HG03460 (cell line): ENCODE measurements at regions not wholly inside any gene's neighbourhood (a gene's known extent, or its start where the extent isn't known, plus 50 kb on each side); places are given as distances from the start of the nearest gene placed in this dataset.
"Not testable (repeated sequence)": the region's sequence is repeated elsewhere in the genome, so short reads cannot be mapped to it uniquely, and the experiment has no call there.

Experiments
- ATAC-seq: cut with Tn5 transposase; IDR thresholded peaks from one replicate; pipeline ENCODE4 v1.9.1; 2021; ENCODE audit not compliant: unreplicated experiment

GRCh38 chr3:44111482-44111881, 130.2 kb upstream of the TOPAZ1 start:
- no peak for ATAC-seq

- no peak for ATAC-seq
These were observed 127.5 kb upstream of the TOPAZ1 start for GRCh38 chr3:44114142-44114541.

GRCh38 chr3:44117239-44117638, 124.4 kb upstream of the TOPAZ1 start:
- no peak for ATAC-seq

DNA sequence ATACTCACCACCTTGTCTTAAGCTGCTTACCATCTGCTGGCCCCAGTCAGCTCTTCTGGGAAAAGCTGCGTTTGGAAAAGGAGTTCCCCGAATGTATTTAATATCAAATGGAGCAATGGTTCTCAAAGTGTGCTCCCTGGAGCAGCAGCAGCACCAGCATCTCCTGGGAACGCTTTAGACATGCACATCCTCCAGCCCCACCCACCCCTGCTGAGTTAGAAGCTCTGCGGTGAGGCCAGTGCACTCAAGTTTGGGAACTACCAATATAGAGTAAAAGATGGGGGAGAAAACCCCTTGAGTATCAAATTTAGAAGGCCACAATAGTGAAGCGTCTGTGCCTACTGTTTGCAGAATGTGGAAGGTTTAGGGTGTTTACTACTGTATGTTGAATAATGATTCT, 124.0 kb upstream of the TOPAZ1 start:
- no peak for ATAC-seq

GRCh38 chr3:44120721-44121582, 120.7 kb upstream of the TOPAZ1 start:
- ATAC-seq: no peak

DNA sequence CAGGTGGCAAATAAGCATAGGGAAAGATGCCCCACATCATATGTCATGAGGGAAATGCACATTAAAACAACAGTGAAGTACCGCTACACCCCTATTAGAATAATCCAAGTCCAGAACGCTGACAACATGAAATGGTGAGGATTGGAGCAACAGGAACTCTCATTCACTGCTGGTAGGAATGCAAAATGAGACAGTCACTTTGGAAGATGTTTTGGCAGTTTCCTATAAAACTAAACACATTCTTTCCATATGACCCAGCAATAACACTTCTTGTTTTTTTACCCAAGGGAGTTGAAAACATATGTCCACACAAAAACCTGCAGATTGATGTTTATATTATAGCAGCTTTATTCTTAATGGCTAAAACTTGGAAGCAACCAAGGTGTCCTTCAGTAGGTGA, 116.4 kb upstream of the TOPAZ1 start:
- ATAC-seq: no peak

- no peak for ATAC-seq
These were observed 115.8 kb upstream of the TOPAZ1 start for GRCh38 chr3:44125882-44126281.

GRCh38 chr3:44128057-44128775, 113.5 kb upstream of the TOPAZ1 start:
- no peak for ATAC-seq

DNA sequence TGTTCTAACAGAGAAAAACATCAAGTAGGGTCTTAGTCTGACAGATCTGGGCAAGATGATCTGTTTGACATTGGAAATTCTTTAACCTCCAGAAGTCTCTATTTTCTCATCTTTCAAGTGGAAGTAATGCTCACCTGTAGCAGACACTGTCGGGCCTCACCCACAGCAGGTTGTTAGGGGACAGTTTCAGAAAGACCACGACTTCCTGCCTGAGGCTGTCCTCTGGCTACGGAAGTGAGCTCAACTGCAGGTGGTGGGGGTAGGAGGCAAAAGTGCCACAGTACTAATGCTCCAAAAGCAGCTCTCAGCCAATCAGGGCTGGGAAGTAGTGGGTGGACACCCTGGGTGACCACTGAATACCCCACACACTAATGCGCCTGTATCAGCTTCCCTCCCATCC, 111.4 kb upstream of the TOPAZ1 start:
- ATAC-seq: no peak

DNA sequence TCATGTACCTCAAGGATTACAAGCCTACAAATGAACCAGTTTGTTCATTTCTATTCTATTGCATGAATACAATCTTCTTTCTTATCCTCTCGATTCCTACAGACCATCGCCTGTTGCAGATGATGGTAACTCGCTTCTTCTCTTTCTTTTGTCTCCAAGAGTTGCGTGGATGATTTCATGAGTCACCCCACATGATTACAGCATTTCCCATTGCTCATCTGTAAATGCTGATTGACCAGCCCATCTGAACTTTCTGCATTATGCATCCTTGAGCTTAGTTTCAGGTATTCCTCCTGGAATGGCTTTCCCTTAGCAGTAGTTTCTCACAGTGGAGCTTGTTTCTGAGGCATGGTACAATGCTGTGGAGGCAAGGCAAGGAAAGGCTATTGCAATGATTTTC, 109.6 kb upstream of the TOPAZ1 start:
- ATAC-seq: no peak

- no peak for ATAC-seq
These were observed 109.1 kb upstream of the TOPAZ1 start for GRCh38 chr3:44132593-44132992.

DNA sequence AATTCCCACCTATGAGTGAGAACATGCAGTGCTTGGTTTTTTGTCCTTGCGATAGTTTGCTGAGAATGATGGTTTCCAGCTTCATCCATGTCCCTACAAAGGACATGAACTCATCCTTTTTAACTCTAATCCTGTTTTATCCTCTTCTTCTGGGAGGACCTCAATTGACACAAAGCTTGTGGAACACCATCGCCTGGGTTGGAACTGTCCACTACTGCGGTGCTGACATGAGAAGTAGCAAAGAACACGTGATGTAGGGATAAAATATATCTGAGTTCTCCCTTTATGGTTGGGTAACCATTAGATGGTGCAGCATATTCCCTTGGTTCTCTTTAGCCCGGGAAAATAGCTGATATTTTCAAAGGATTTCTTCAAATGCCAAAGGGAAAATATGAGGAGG, 105.3 kb upstream of the TOPAZ1 start:
- no peak for ATAC-seq

GRCh38 chr3:44146073-44146472, 95.6 kb upstream of the TOPAZ1 start:
- ATAC-seq: no peak

- no peak for ATAC-seq
These were observed 81.9 kb upstream of the TOPAZ1 start for GRCh38 chr3:44159696-44160300.

- ATAC-seq: no peak
These were observed 80.9 kb upstream of the TOPAZ1 start for GRCh38 chr3:44160818-44161217.

GRCh38 chr3:44171891-44172290, 69.8 kb upstream of the TOPAZ1 start:
- no peak for ATAC-seq

DNA sequence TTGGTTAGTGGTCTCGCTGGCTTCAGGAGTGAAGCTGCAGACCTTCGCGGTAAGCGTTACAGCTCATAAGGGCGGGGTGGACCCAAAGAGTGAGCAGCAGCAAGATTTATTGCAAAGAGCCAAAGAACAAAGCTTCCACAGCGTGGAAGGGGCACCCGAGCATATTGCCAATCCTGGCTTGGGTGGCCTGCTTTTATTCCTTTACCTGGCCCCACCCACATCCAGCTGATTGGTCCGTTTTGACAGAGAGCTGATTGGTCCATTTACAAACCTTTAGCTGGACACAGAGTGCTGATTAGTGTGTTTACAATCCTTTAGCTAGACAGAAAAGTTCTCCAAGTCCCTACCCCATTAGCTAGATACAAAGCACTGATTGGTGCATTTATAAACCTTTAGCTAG, 69.0 kb upstream of the TOPAZ1 start:
- ATAC-seq: not testable (repeated sequence)

DNA sequence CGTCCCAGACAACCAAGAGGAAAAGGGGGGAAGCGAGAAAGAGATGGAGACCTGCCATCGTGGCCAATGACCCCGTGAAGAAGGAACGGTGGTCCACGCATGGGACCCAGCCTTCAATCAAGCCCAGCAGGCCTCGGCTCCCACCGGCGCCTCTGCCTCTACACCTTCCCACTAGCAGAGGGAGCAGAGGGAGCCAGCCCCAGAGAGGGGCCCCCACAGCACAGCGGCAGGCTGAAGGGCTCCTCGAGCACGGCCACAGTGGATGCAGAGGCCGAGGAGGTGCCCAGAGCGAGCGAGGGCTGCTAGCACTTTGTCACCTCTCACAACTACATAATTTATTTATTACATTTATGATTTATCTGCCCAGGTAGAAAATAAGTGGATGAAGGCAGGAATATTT, 68.4 kb upstream of the TOPAZ1 start:
- ATAC-seq: no peak

DNA sequence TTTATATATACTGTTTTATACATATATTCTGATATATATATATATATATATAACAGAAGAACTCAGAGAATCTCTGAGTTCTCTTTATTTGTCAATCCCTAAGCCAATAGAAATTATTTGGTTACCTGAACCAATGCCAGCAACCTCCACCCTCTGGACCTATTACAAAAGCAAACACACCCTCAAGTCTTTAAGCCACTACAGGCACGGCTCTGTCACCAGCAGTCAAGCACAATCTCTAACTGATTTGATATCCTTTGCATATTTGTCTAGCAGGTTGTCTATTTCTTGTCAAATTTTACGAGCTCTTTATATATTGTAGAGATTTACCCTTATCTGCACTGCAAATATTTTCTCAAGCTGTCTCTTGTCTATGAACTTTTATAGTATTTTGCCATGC, 66.6 kb upstream of the TOPAZ1 start:
- no peak for ATAC-seq

- ATAC-seq: no peak
These were observed 62.4 kb upstream of the TOPAZ1 start for GRCh38 chr3:44179246-44179645.

GRCh38 chr3:44184319-44184953, 57.2 kb upstream of the TOPAZ1 start:
- ATAC-seq: no peak
